ENCODE measurements at regions not wholly inside any gene's neighbourhood (a gene's known extent, or its start where the extent isn't known, plus 50 kb on each side); places are given as distances from the start of the nearest gene placed in this dataset.

DNA sequence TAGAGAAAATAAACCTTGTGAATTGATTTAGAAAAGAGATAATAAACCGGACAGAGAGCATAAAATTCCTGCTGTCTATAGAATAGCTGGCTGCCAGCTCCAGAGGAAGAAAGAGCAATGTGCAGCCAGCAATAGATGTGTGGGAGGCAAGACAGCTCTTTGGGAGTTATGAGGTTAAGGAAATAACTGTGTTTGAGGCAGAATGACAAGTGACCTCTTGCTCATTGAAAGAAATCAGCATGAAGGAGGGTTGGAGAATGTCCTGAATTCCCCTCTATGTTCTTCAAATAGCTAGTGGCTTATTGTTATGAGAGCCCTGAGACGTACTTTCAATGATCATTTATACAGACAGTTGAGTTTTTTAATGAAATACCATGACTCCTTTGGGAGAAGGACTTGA lies 1009.9 kb upstream of the NXPH2 start:
- TF ChIP-seq, protein P1, sequence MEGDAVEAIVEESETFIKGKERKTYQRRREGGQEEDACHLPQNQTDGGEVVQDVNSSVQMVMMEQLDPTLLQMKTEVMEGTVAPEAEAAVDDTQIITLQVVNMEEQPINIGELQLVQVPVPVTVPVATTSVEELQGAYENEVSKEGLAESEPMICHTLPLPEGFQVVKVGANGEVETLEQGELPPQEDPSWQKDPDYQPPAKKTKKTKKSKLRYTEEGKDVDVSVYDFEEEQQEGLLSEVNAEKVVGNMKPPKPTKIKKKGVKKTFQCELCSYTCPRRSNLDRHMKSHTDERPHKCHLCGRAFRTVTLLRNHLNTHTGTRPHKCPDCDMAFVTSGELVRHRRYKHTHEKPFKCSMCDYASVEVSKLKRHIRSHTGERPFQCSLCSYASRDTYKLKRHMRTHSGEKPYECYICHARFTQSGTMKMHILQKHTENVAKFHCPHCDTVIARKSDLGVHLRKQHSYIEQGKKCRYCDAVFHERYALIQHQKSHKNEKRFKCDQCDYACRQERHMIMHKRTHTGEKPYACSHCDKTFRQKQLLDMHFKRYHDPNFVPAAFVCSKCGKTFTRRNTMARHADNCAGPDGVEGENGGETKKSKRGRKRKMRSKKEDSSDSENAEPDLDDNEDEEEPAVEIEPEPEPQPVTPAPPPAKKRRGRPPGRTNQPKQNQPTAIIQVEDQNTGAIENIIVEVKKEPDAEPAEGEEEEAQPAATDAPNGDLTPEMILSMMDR (IDR thresholded peaks at IDR 0.05): no peak
- TF ChIP-seq POLR2AphosphoS5 (IDR thresholded peaks at IDR 0.05) (no peak), POLR2A (IDR thresholded peaks at IDR 0.05) (no peak), EP300 (IDR thresholded peaks at IDR 0.05) (no peak)
